IPS-18a (cell line): ENCODE measurements at regions not wholly inside any gene's neighbourhood (a gene's known extent, or its start where the extent isn't known, plus 50 kb on each side); places are given as distances from the start of the nearest gene placed in this dataset.
"Not testable (repeated sequence)": the region's sequence is repeated elsewhere in the genome, so short reads cannot be mapped to it uniquely, and the experiment has no call there.

Experiments used
- H3K27ac ChIP-seq: one replicate; pipeline ENCODE4 v1.5.1; 2013; ENCODE audit warnings: low read length
- H3K27me3 ChIP-seq: one replicate; pipeline ENCODE4 v1.6.1; 2013; ENCODE audit warnings: mild to moderate bottlenecking, low read length; ENCODE audit not compliant: control insufficient read depth, insufficient read depth
- H3K36me3 ChIP-seq: one replicate; pipeline ENCODE4 v1.6.1; 2013; ENCODE audit warnings: low read depth, low read length; ENCODE audit not compliant: control insufficient read depth
- H3K4me1 ChIP-seq: one replicate; pipeline ENCODE4 v1.6.1; 2013; ENCODE audit warnings: low read depth, low read length; ENCODE audit not compliant: control insufficient read depth
- H3K4me3 ChIP-seq: one replicate; pipeline ENCODE4 v1.5.1; 2013; ENCODE audit warnings: low read length
- H3K9ac ChIP-seq: one replicate; pipeline ENCODE4 v1.6.1; 2013; ENCODE audit warnings: mild to moderate bottlenecking, low read length, moderate library complexity
- H3K9me3 ChIP-seq: one replicate; pipeline ENCODE4 v1.6.1; 2013; ENCODE audit warnings: low read depth, low read length; ENCODE audit not compliant: control insufficient read depth

- no peaks in the 10 kb centered on the region for H3K9me3 ChIP-seq
- no peaks in the 10 kb centered on the region for H3K27me3 ChIP-seq
- no peak overlapping the region for H3K27ac ChIP-seq
- H3K36me3 ChIP-seq, result no peaks in the 10 kb centered on the region
- H3K9ac ChIP-seq, result no peak overlapping the region
- H3K4me1 ChIP-seq, result no peaks in the 10 kb centered on the region
- no peak overlapping the region for H3K4me3 ChIP-seq
Measured at GRCh38 chr5:27784317-27784716, 745.9 kb upstream of the CDH9 start.

GRCh38 chr5:27778121-27778520 is 739.7 kb upstream of the CDH9 start:
- Histone ChIP-seq H3K9ac (no peak overlapping the region), H3K36me3 (no peaks in the 10 kb centered on the region)

GRCh38 chr5:27773636-27774035 is 735.2 kb upstream of the CDH9 start:
- Histone ChIP-seq H3K27me3 (no peaks in the 10 kb centered on the region), H3K9ac (no peak overlapping the region), H3K27ac (no peak overlapping the region), H3K36me3 (no peaks in the 10 kb centered on the region), H3K4me3 (no peak overlapping the region), H3K9me3 (no peaks in the 10 kb centered on the region), H3K4me1 (no peaks in the 10 kb centered on the region)

More at GRCh38 chr5:27778121-27778520, 739.7 kb upstream of the CDH9 start:
- Histone ChIP-seq H3K4me1 (no peaks in the 10 kb centered on the region), H3K27ac (no peak overlapping the region), H3K27me3 (no peaks in the 10 kb centered on the region), H3K4me3 (no peak overlapping the region), H3K9me3 (no peaks in the 10 kb centered on the region)

- Histone ChIP-seq H3K9me3 (no peaks in the 10 kb centered on the region), H3K4me1 (no peaks in the 10 kb centered on the region), H3K4me3 (no peak overlapping the region), H3K9ac (no peak overlapping the region), H3K27me3 (no peaks in the 10 kb centered on the region), H3K36me3 (no peaks in the 10 kb centered on the region), H3K27ac (no peak overlapping the region)
Measured at GRCh38 chr5:27773166-27773565, 734.8 kb upstream of the CDH9 start.

- Histone ChIP-seq H3K9me3 (no peaks in the 10 kb centered on the region), H3K27ac (no peak overlapping the region)
Measured at GRCh38 chr5:27769748-27770402, 731.5 kb upstream of the CDH9 start.

GRCh38 chr5:27748847-27749246 is 710.5 kb upstream of the CDH9 start:
- no peaks in the 10 kb centered on the region for H3K4me1 ChIP-seq
- H3K9me3 ChIP-seq, result no peaks in the 10 kb centered on the region
- H3K27me3 ChIP-seq, result no peaks in the 10 kb centered on the region

More at GRCh38 chr5:27769748-27770402, 731.5 kb upstream of the CDH9 start:
- Histone ChIP-seq H3K4me1 (no peaks in the 10 kb centered on the region), H3K27me3 (no peaks in the 10 kb centered on the region), H3K36me3 (no peaks in the 10 kb centered on the region), H3K9ac (no peak overlapping the region), H3K4me3 (no peak overlapping the region)

GRCh38 chr5:27743383-27743979 is 705.1 kb upstream of the CDH9 start:
- H3K4me1 ChIP-seq, H3K9ac ChIP-seq, H3K4me3 ChIP-seq, H3K9me3 ChIP-seq, H3K27me3 ChIP-seq, H3K36me3 ChIP-seq, H3K27ac ChIP-seq: not testable (repeated sequence)

More at GRCh38 chr5:27748847-27749246, 710.5 kb upstream of the CDH9 start:
- Histone ChIP-seq H3K36me3 (no peaks in the 10 kb centered on the region), H3K4me3 (no peak overlapping the region), H3K27ac (no peak overlapping the region), H3K9ac (no peak overlapping the region)

- Histone ChIP-seq H3K9ac (no peak overlapping the region), H3K9me3 (no peaks in the 10 kb centered on the region), H3K4me3 (no peak overlapping the region), H3K4me1 (no peaks in the 10 kb centered on the region), H3K27ac (no peak overlapping the region), H3K27me3 (no peaks in the 10 kb centered on the region), H3K36me3 (no peaks in the 10 kb centered on the region)
Measured at GRCh38 chr5:27742805-27743204, 704.4 kb upstream of the CDH9 start.

GRCh38 chr5:27734838-27735237 is 696.5 kb upstream of the CDH9 start:
- no peak overlapping the region for H3K4me3 ChIP-seq
- no peak overlapping the region for H3K9ac ChIP-seq
- no peaks in the 10 kb centered on the region for H3K27me3 ChIP-seq
- no peaks in the 10 kb centered on the region for H3K9me3 ChIP-seq
- H3K27ac ChIP-seq, result no peak overlapping the region
- H3K36me3 ChIP-seq, result no peaks in the 10 kb centered on the region
- no peaks in the 10 kb centered on the region for H3K4me1 ChIP-seq

GRCh38 chr5:27733237-27733636 is 694.9 kb upstream of the CDH9 start:
- Histone ChIP-seq H3K9me3 (no peaks in the 10 kb centered on the region), H3K9ac (no peak overlapping the region), H3K4me3 (no peak overlapping the region), H3K27me3 (no peaks in the 10 kb centered on the region), H3K36me3 (no peaks in the 10 kb centered on the region), H3K4me1 (no peaks in the 10 kb centered on the region), H3K27ac (no peak overlapping the region)

GRCh38 chr5:27727254-27727653 is 688.9 kb upstream of the CDH9 start:
- Histone ChIP-seq H3K4me3 (no peak overlapping the region), H3K27me3 (no peaks in the 10 kb centered on the region), H3K9ac (no peak overlapping the region), H3K4me1 (peaks cover 15% of the 10 kb centered on the region), H3K27ac (no peak overlapping the region), H3K36me3 (no peaks in the 10 kb centered on the region), H3K9me3 (no peaks in the 10 kb centered on the region)

GRCh38 chr5:27722337-27722736 is 684.0 kb upstream of the CDH9 start:
- Histone ChIP-seq H3K9ac (no peak overlapping the region), H3K9me3 (no peaks in the 10 kb centered on the region), H3K4me1 (peaks cover 9% of the 10 kb centered on the region), H3K27ac (no peak overlapping the region), H3K27me3 (no peaks in the 10 kb centered on the region), H3K4me3 (no peak overlapping the region), H3K36me3 (no peaks in the 10 kb centered on the region)
